Testis (tissue), 2 donors: ENCODE measurements at regions not wholly inside any gene's neighbourhood (a gene's known extent, or its start where the extent isn't known, plus 50 kb on each side); places are given as distances from the start of the nearest gene placed in this dataset.

Experiments
- DNase-seq: peaks from one replicate; pipeline ENCODE4 v3.0.0-alpha.2; 2019
- H3K27ac ChIP-seq, 2 donors: fragments of 200-600 bp; sonication (generic); one replicate each; pipeline ENCODE4 v1.5.1; 2019
- H3K27me3 ChIP-seq: fragments of 200-600 bp; sonication (generic); one replicate; pipeline ENCODE4 v1.5.1; 2019
- H3K36me3 ChIP-seq: fragments of 200-600 bp; sonication (generic); one replicate; pipeline ENCODE4 v1.5.1; 2017; ENCODE audit warnings: low read depth; ENCODE audit errors: missing control alignments
- H3K4me1 ChIP-seq: fragments of 200-600 bp; sonication (generic); one replicate; pipeline ENCODE4 v1.5.1; 2019
- H3K4me3 ChIP-seq, 2 donors: fragments of 200-600 bp; sonication (generic); one replicate each; pipeline ENCODE4 v1.5.1; 2017 to 2019
- H3K9me3 ChIP-seq: fragments of 200-600 bp; sonication (generic); one replicate; pipeline ENCODE4 v1.5.1; 2017
- CTCF ChIP-seq, 3 experiments: fragments of 450-650 bp in 2 of 3; fragments of 200-600 bp in 1 of 3; sonication (generic) in 1 of 3; IDR thresholded peaks; one replicate each; pipeline ENCODE4 v1.5.1; 2016 to 2019; ENCODE audit warnings: antibody characterized with exemption in 3 of 3, mild to moderate bottlenecking in 2 of 3, moderate library complexity in 1 of 3
- POLR2A ChIP-seq: fragments of 450-650 bp; IDR thresholded peaks from one replicate; pipeline ENCODE4 v1.6.1; 2017; ENCODE audit warnings: antibody characterized with exemption, mild to moderate bottlenecking, moderate library complexity
- WGBS, 2 donors: methylation state at CpG; one replicate each; pipeline ENCODE4 v1.1.5; 2018; 5-methylcytosine and 5-hydroxymethylcytosine counted together
- intact Hi-C: fragments of 100-400 bp; cut with DNase I; formaldehyde crosslinking; loops from one replicate; pipeline ENCODE4 v1.15.1; 2023; ENCODE audit warnings: low total_unique reads

GRCh38 chr7:12123172-12123571, 87.9 kb upstream of the TMEM106B start:
- DNase-seq, result no peak
- Histone ChIP-seq H3K9me3 (no peaks in the 10 kb centered on the region), H3K4me1 (no peaks in the 10 kb centered on the region), H3K4me3 (no peak overlapping the region), H3K36me3 (no peaks in the 10 kb centered on the region), H3K27me3 (no peaks in the 10 kb centered on the region), H3K27ac (no peak overlapping the region)
- 88 to 95% methylated on average over 1 of the region's 1 CpG for WGBS, 2 donors
- TF ChIP-seq POLR2A (no peak), CTCF (IDR thresholded peaks at IDR 0.05) (no peak)
- intact Hi-C loops, result no loop called here

GRCh38 chr7:12124028-12124427, 87.1 kb upstream of the TMEM106B start:
- TF ChIP-seq CTCF (IDR thresholded peaks at IDR 0.05) (no peak), POLR2A (no peak)
- no peaks in the 10 kb centered on the region for H3K27me3 ChIP-seq
- no peak for DNase-seq
- WGBS, 2 donors, result 72 to 74% methylated on average over 6 of the region's 6 CpGs
- no peak overlapping the region for H3K27ac ChIP-seq
- intact Hi-C loops, result no loop called here
- no peaks in the 10 kb centered on the region for H3K9me3 ChIP-seq
- no peak overlapping the region for H3K4me3 ChIP-seq
- H3K4me1 ChIP-seq, result no peaks in the 10 kb centered on the region
- no peaks in the 10 kb centered on the region for H3K36me3 ChIP-seq

- Histone ChIP-seq H3K4me1 (no peaks in the 10 kb centered on the region), H3K4me3 (no peak overlapping the region), H3K27ac (no peak overlapping the region), H3K27me3 (no peaks in the 10 kb centered on the region), H3K9me3 (no peaks in the 10 kb centered on the region), H3K36me3 (no peaks in the 10 kb centered on the region)
- intact Hi-C loops, result no loop called here
- TF ChIP-seq POLR2A (no peak), CTCF (IDR thresholded peaks at IDR 0.05) (no peak)
- DNase-seq, result no peak
Measured at GRCh38 chr7:12127455-12127854, 83.6 kb upstream of the TMEM106B start.

- Histone ChIP-seq H3K27ac (no peak overlapping the region), H3K4me1 (no peaks in the 10 kb centered on the region), H3K9me3 (no peaks in the 10 kb centered on the region), H3K4me3 (no peak overlapping the region), H3K27me3 (no peaks in the 10 kb centered on the region), H3K36me3 (no peaks in the 10 kb centered on the region)
- DNase-seq, result no peak
- intact Hi-C loops, result no loop called here
- TF ChIP-seq POLR2A, result no peak
- TF ChIP-seq CTCF (IDR thresholded peaks at IDR 0.05), result no peak
Measured at GRCh38 chr7:12130609-12131008, 80.5 kb upstream of the TMEM106B start.

GRCh38 chr7:12131122-12131521, 80.0 kb upstream of the TMEM106B start:
- no peak for TF ChIP-seq CTCF (IDR thresholded peaks at IDR 0.05)
- no peak for TF ChIP-seq POLR2A
- no peaks in the 10 kb centered on the region for H3K4me1 ChIP-seq
- H3K27ac ChIP-seq, result no peak overlapping the region
- H3K36me3 ChIP-seq, result no peaks in the 10 kb centered on the region
- H3K27me3 ChIP-seq, result no peaks in the 10 kb centered on the region
- no peak overlapping the region for H3K4me3 ChIP-seq
- DNase-seq, result no peak
- intact Hi-C loops, result no loop called here
- H3K9me3 ChIP-seq, result no peaks in the 10 kb centered on the region
